ENCODE measurements at regions not wholly inside any gene's neighbourhood (a gene's known extent, or its start where the extent isn't known, plus 50 kb on each side); places are given as distances from the start of the nearest gene placed in this dataset.

DNA sequence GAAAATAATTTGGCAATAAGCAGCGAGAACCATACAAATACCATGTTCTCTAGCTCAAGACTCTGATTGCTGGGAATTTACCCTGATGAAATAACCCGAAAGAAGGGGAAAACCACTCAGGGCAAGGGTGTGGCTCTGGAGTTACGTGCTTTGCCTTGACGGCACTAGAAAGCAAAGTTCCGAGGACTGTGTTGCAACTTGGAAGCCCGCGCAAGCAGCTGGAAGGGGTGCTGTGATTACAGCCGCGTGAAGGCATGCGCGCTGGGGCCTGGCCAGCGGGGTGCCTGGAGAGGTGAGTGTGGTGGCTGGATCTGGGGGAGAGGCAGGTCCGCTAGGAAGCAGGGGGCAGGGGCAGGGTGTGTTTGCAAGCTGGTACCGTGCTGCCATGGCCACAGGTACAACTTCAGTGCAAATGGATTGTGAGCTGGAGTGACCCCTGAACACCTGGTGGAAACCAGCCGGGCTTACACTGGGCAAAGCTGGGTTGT is 52.6 kb upstream of the CNOT6 start:
- H3K27me3 Mint-ChIP-seq = peaks cover 32% of the 10 kb centered on the region
- ATAC-seq (no peak), DNase-seq (no peak)
- H3K27ac Mint-ChIP-seq = no peak overlapping the region
- peaks cover 14 to 26% of the 10 kb centered on the region in 2 donors for H3K9me3 Mint-ChIP-seq
- no peaks in the 10 kb centered on the region for H3K4me1 Mint-ChIP-seq
- no peak overlapping the region for H3K4me3 Mint-ChIP-seq
